ENCODE measurements at regions not wholly inside any gene's neighbourhood (a gene's known extent, or its start where the extent isn't known, plus 50 kb on each side); places are given as distances from the start of the nearest gene placed in this dataset.

GRCh38 chr2:133787207-133787606, 218.9 kb upstream of the NCKAP5 start:
- no peak overlapping the region for H3K4me3 ChIP-seq (replicated peaks; ENCODE audit: low read depth, low read length)
- DNase-seq (ENCODE audit: low read depth): peak; percentile 56
- TF ChIP-seq CTCF (IDR thresholded peaks at IDR 0.05; ENCODE audit: low read length, missing control alignments): no peak

- no peak for TF ChIP-seq CTCF (IDR thresholded peaks at IDR 0.05; ENCODE audit: low read length, missing control alignments)
- H3K4me3 ChIP-seq (replicated peaks; ENCODE audit: low read depth, low read length): no peak overlapping the region
- no peak for DNase-seq (ENCODE audit: low read depth)
These were observed 219.4 kb upstream of the NCKAP5 start for GRCh38 chr2:133787651-133788050.

- DNase-seq (ENCODE audit: low read depth): no peak
- no peak overlapping the region for H3K4me3 ChIP-seq (replicated peaks; ENCODE audit: low read depth, low read length)
- TF ChIP-seq CTCF (IDR thresholded peaks at IDR 0.05; ENCODE audit: low read length, missing control alignments): no peak
These were observed 220.1 kb upstream of the NCKAP5 start for GRCh38 chr2:133788386-133788785.

GRCh38 chr2:133789743-133790142, 221.5 kb upstream of the NCKAP5 start:
- no peak overlapping the region for H3K4me3 ChIP-seq (replicated peaks; ENCODE audit: low read depth, low read length)
- DNase-seq (ENCODE audit: low read depth): no peak
- no peak for TF ChIP-seq CTCF (IDR thresholded peaks at IDR 0.05; ENCODE audit: low read length, missing control alignments)

- no peak for TF ChIP-seq CTCF (IDR thresholded peaks at IDR 0.05; ENCODE audit: low read length, missing control alignments)
- H3K4me3 ChIP-seq (replicated peaks; ENCODE audit: low read depth, low read length): no peak overlapping the region
- peak; percentile 17 for DNase-seq (ENCODE audit: low read depth)
These were observed 222.4 kb upstream of the NCKAP5 start for GRCh38 chr2:133790711-133791110.

- TF ChIP-seq CTCF (IDR thresholded peaks at IDR 0.05; ENCODE audit: low read length, missing control alignments): no peak
- H3K4me3 ChIP-seq (replicated peaks; ENCODE audit: low read depth, low read length): no peak overlapping the region
- DNase-seq (ENCODE audit: low read depth): peak; percentile 58
These were observed 222.9 kb upstream of the NCKAP5 start for GRCh38 chr2:133791191-133791590.

- no peak for TF ChIP-seq CTCF (IDR thresholded peaks at IDR 0.05; ENCODE audit: low read length, missing control alignments)
- H3K4me3 ChIP-seq (replicated peaks; ENCODE audit: low read depth, low read length): no peak overlapping the region
- DNase-seq (ENCODE audit: low read depth): no peak
These were observed 224.0 kb upstream of the NCKAP5 start for GRCh38 chr2:133792223-133792622.
